Transverse colon (tissue), 3 donors: ENCODE measurements at regions not wholly inside any gene's neighbourhood (a gene's known extent, or its start where the extent isn't known, plus 50 kb on each side); places are given as distances from the start of the nearest gene placed in this dataset.

Source experiments
- EP300 ChIP-seq: sonication (generic); formaldehyde crosslinking; IDR thresholded peaks from one replicate; pipeline ENCODE4 v1.6.1; 2017; ENCODE audit warnings: antibody characterized with exemption, low read depth
- POLR2A ChIP-seq: fragments of 450-650 bp; IDR thresholded peaks from one replicate; pipeline ENCODE4 v1.6.1; 2016; ENCODE audit warnings: antibody characterized with exemption, mild to moderate bottlenecking, moderate library complexity
- TF ChIP-seq, protein P1 (sequence below), 5 experiments: fragments of 200-600 bp in 3 of 5; fragments of 450-650 bp in 2 of 5; sonication (generic) in 3 of 5; IDR thresholded peaks; 1 replicate in 2 of 5; 2 replicates in 3 of 5; pipeline ENCODE4 v1.5.1; 2016 to 2017; ENCODE audit warnings: antibody characterized with exemption in 5 of 5, inconsistent platforms in 3 of 5, mild to moderate bottlenecking in 2 of 5, moderate library complexity in 1 of 5

DNA sequence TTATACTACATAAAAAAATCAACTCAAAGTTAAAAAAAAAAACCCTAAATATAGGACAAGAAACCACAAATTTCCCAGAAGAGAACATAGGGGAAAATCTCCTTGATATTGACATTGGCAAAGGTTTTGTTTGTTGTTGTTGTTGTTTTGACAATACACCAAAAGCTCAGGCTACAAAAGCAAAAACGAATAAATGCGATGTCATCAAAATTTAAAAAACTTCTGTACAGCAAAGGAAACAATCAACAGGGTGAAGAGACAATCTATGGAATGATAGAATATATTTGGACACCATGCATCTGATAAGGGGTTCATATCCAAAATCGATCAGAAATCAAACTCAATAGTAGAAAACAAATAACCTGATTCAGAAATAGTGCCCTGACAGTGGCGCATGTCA, 65.0 kb upstream of the L3MBTL4 start:
- TF ChIP-seq, protein P1, sequence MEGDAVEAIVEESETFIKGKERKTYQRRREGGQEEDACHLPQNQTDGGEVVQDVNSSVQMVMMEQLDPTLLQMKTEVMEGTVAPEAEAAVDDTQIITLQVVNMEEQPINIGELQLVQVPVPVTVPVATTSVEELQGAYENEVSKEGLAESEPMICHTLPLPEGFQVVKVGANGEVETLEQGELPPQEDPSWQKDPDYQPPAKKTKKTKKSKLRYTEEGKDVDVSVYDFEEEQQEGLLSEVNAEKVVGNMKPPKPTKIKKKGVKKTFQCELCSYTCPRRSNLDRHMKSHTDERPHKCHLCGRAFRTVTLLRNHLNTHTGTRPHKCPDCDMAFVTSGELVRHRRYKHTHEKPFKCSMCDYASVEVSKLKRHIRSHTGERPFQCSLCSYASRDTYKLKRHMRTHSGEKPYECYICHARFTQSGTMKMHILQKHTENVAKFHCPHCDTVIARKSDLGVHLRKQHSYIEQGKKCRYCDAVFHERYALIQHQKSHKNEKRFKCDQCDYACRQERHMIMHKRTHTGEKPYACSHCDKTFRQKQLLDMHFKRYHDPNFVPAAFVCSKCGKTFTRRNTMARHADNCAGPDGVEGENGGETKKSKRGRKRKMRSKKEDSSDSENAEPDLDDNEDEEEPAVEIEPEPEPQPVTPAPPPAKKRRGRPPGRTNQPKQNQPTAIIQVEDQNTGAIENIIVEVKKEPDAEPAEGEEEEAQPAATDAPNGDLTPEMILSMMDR (IDR thresholded peaks at IDR 0.05): no peak
- no peak for TF ChIP-seq POLR2A
- TF ChIP-seq EP300: no peak
